K562 (cell line): ENCODE measurements at regions not wholly inside any gene's neighbourhood (a gene's known extent, or its start where the extent isn't known, plus 50 kb on each side); places are given as distances from the start of the nearest gene placed in this dataset.

Source experiments
- ATAC-seq: fragments of 200-7000 bp; cut with Tn5 transposase; 3 replicates; pipeline ENCODE4 v1.9.1; 2020; ENCODE audit warnings: moderate library complexity
- BruUV-seq: library from RNA; stranded (reverse); fragments of 400-500 nt; replicated peaks from 2 replicates; lab custom pipeline; 2021; lab: Mats Ljungman, UMichigan
- CTCF ChIA-PET: fragments of 300-600 bp; formaldehyde crosslinking; extraction: SDS; loops from one replicate; lab custom pipeline; 2021; ENCODE audit warnings: low intra/inter-chr PET ratio; lab: Yijun Ruan, JAX
- POLR2A ChIA-PET: fragments of 300-600, 350-650 bp; sonication (Branson Sonifier 250); formaldehyde crosslinking; extraction: SDS; loops from one replicate; lab custom pipeline; 2021; ENCODE audit warnings: antibody characterized with exemption, inconsistent platforms; lab: Yijun Ruan, JAX
- DNase-seq, 4 experiments: peaks; one replicate each; pipeline versions ENCODE4 v3.0.0 to v3.0.0-alpha.2; 2011 to 2018; ENCODE audit warnings: low spot score in 3 of 4, mixed read lengths in 3 of 4; ENCODE audit errors: extremely low read depth in 1 of 4
- FAIRE-seq: peaks from 2 replicates; lab custom pipeline; 2011; peaks lifted over from hg19 to GRCh38; lab: Jason Lieb, UNC
- H2AFZ ChIP-seq: 2 replicates; pipeline ENCODE4 v1.6.0; 2011; ENCODE audit warnings: low read depth, low read length, control low read depth, inconsistent platforms
- H3K27ac ChIP-seq: fragments of 200-600 bp; 3 replicates; pipeline ENCODE4 v1.8.0; 2011; ENCODE audit warnings: low read depth, mild to moderate bottlenecking, control low read depth, inconsistent platforms, low read length, moderate library complexity, mixed read lengths; ENCODE audit errors: extremely low read depth
- H3K27me3 ChIP-seq, 2 experiments: fragments of 300-600 bp in 1 of 2; 2 replicates in 1 of 2; 3 replicates in 1 of 2; pipeline versions ENCODE4 v1.6.0 to v1.8.0; 2011; ENCODE audit warnings: inconsistent platforms in 2 of 2, low read length in 2 of 2, mild to moderate bottlenecking in 1 of 2, mixed read lengths in 1 of 2, moderate library complexity in 1 of 2; ENCODE audit not compliant: control insufficient read depth in 2 of 2, insufficient read depth in 2 of 2
- H3K36me3 ChIP-seq: fragments of 300-600 bp; 3 replicates; pipeline ENCODE4 v1.8.0; 2011; ENCODE audit warnings: mild to moderate bottlenecking, low read length, inconsistent platforms; ENCODE audit not compliant: control insufficient read depth, insufficient read depth
- H3K4me1 ChIP-seq, 2 experiments: fragments of 200-600 bp in 1 of 2; replicated peaks in 1 of 2; 2 replicates in 1 of 2; 3 replicates in 1 of 2; pipeline versions ENCODE4 v1.5.1 to v1.8.0; 2011; ENCODE audit warnings: inconsistent platforms in 2 of 2, low read length in 2 of 2, mild to moderate bottlenecking in 1 of 2, mixed read lengths in 1 of 2, moderate library complexity in 1 of 2; ENCODE audit not compliant: control insufficient read depth in 2 of 2, insufficient read depth in 2 of 2
- H3K4me2 ChIP-seq: 2 replicates; pipeline ENCODE4 v1.6.1; 2011; ENCODE audit warnings: low read length, control low read depth, inconsistent platforms, mixed read lengths; ENCODE audit not compliant: insufficient read depth
- H3K4me3 ChIP-seq: fragments of 200-600 bp; sonication (generic), shearing (Covaris generic); 2 replicates; pipeline ENCODE4 v1.5.1; 2016; ENCODE audit warnings: control low read depth, inconsistent platforms
- H3K79me2 ChIP-seq: fragments of 200-600 bp; 3 replicates; pipeline ENCODE4 v1.8.0; 2011; ENCODE audit warnings: low read length, inconsistent platforms; ENCODE audit not compliant: control insufficient read depth, insufficient read depth
- H3K9ac ChIP-seq, 2 experiments: 2 replicates each; pipeline versions ENCODE4 v1.6.0 to v1.6.1; 2011; ENCODE audit warnings: low read depth in 2 of 2, low read length in 2 of 2, control low read depth in 1 of 2, inconsistent platforms in 1 of 2, mild to moderate bottlenecking in 1 of 2, mixed read lengths in 1 of 2; ENCODE audit not compliant: insufficient read depth in 1 of 2
- H3K9me1 ChIP-seq: one replicate; pipeline ENCODE4 v1.6.0; 2011; ENCODE audit warnings: inconsistent platforms, mild to moderate bottlenecking, low read length, moderate library complexity; ENCODE audit not compliant: control insufficient read depth, insufficient read depth
- H3K9me3 ChIP-seq: replicated peaks from 2 replicates; pipeline ENCODE4 v1.5.1; 2011; ENCODE audit warnings: low read depth, low read length, inconsistent platforms; ENCODE audit not compliant: control insufficient read depth, insufficient read depth
- H4K20me1 ChIP-seq: replicated peaks from 2 replicates; pipeline ENCODE4 v1.6.1; 2011; ENCODE audit warnings: low read length, inconsistent platforms, mixed read lengths; ENCODE audit not compliant: control insufficient read depth, insufficient read depth
- HIVEP1 ChIP-seq: fragments of 250-450 bp; sonication (Bioruptor Pico); IDR thresholded peaks from 2 replicates; pipeline ENCODE4 v1.4.0; 2020; ENCODE audit warnings: mild to moderate bottlenecking
- HMGXB4 ChIP-seq: sonication (generic); formaldehyde crosslinking; IDR thresholded peaks from 2 replicates; pipeline ENCODE4 v1.8.1; 2023; ENCODE audit warnings: mild to moderate bottlenecking, missing genetic modification reagents
- HNRNPL ChIP-seq: fragments of 200-400 bp; formaldehyde crosslinking; IDR thresholded peaks from 2 replicates; pipeline ENCODE4 v1.6.1; 2017; ENCODE audit warnings: low read depth, mild to moderate bottlenecking, low read length
- JUND ChIP-seq, 2 experiments: IDR thresholded peaks; 2 replicates in 1 of 2; 3 replicates in 1 of 2; pipeline ENCODE4 v1.6.1; 2011; ENCODE audit warnings: borderline replicate concordance in 2 of 2, low read depth in 2 of 2, low read length in 2 of 2, improper control_type of control experiment in 1 of 2, missing biosample characterization in 1 of 2, missing genetic modification characterization in 1 of 2, missing genetic modification reagents in 1 of 2
- MAFG ChIP-seq: fragments of 450-650 bp; conservative IDR thresholded peaks from 2 replicates; pipeline ENCODE4 v1.6.1; 2016; ENCODE audit warnings: missing genetic modification characterization, missing compliant biosample characterization
- MTA3 ChIP-seq: fragments of 450-650 bp; formaldehyde crosslinking; IDR thresholded peaks from 2 replicates; pipeline ENCODE4 v1.6.1; 2017; ENCODE audit warnings: mild to moderate bottlenecking, borderline replicate concordance
- NFE2L1 ChIP-seq: fragments of 450-650 bp; IDR thresholded peaks from 2 replicates; pipeline ENCODE4 v1.6.1; 2016; ENCODE audit warnings: missing genetic modification characterization, low read depth, mild to moderate bottlenecking, missing compliant biosample characterization, moderate library complexity, borderline replicate concordance
- PHTF2 ChIP-seq: fragments of 250-450 bp; sonication (Bioruptor Pico); IDR thresholded peaks from 2 replicates; pipeline ENCODE4 v1.5.0; 2021; ENCODE audit warnings: mild to moderate bottlenecking
- PURB ChIP-seq: sonication (generic); formaldehyde crosslinking; IDR thresholded peaks from 2 replicates; pipeline ENCODE4 v1.9.0; 2021; ENCODE audit warnings: low read depth, mild to moderate bottlenecking, missing genetic modification reagents
- RBFOX2 ChIP-seq: fragments of 200-400 bp; formaldehyde crosslinking; IDR thresholded peaks from 2 replicates; pipeline ENCODE4 v1.6.1; 2017; ENCODE audit warnings: low read depth, mild to moderate bottlenecking, low read length, moderate library complexity
- RNF2 ChIP-seq: sonication (generic); IDR thresholded peaks from 2 replicates; pipeline ENCODE4 v1.6.1; 2016
- SIX5 ChIP-seq, 2 experiments: IDR thresholded peaks; 2 replicates each; pipeline ENCODE4 v1.6.1; 2011; ENCODE audit warnings: low read length in 2 of 2, borderline replicate concordance in 1 of 2, low read depth in 1 of 2, mild to moderate bottlenecking in 1 of 2, moderate library complexity in 1 of 2; ENCODE audit not compliant: insufficient read depth in 1 of 2
- SMARCA4 ChIP-seq: fragments of 450-650 bp; IDR thresholded peaks from 2 replicates; pipeline ENCODE4 v1.6.1; 2016
- SRSF3 ChIP-seq: fragments of 200-400 bp; formaldehyde crosslinking; IDR thresholded peaks from 2 replicates; pipeline ENCODE4 v1.6.1; 2016; ENCODE audit warnings: mild to moderate bottlenecking, low read length, moderate library complexity; ENCODE audit not compliant: insufficient read depth
- SRSF9 ChIP-seq: fragments of 200-400 bp; formaldehyde crosslinking; IDR thresholded peaks from 2 replicates; pipeline ENCODE4 v1.6.1; 2017; ENCODE audit warnings: low read depth, low read length, borderline replicate concordance
- STAT5B ChIP-seq: fragments of 250-450 bp; sonication (Bioruptor Pico); IDR thresholded peaks from 2 replicates; pipeline ENCODE4 v1.8.0; 2021; ENCODE audit warnings: mild to moderate bottlenecking, inconsistent platforms
- ZBTB34 ChIP-seq: fragments of 250-450 bp; sonication (Bioruptor Pico); IDR thresholded peaks from 2 replicates; pipeline ENCODE4 v1.8.0; 2021; ENCODE audit warnings: mild to moderate bottlenecking, moderate library complexity
- ZNF224 ChIP-seq: sonication (generic); formaldehyde crosslinking; IDR thresholded peaks from 2 replicates; pipeline ENCODE4 v1.8.0; 2022; ENCODE audit warnings: mild to moderate bottlenecking, missing genetic modification reagents
- ZNF507 ChIP-seq: conservative IDR thresholded peaks from 2 replicates; pipeline ENCODE4 v1.6.1; 2017; ENCODE audit warnings: missing genetic modification characterization, missing compliant biosample characterization
- ZNF589 ChIP-seq: fragments of 200-800 bp; sonication (Bioruptor generic); IDR thresholded peaks from 2 replicates; pipeline ENCODE4 v1.6.1; 2016; ENCODE audit warnings: low read depth, missing genetic modification characterization, missing compliant biosample characterization
- ZNF830 ChIP-seq: fragments of 250-450 bp; sonication (Bioruptor Pico); IDR thresholded peaks from 2 replicates; pipeline ENCODE4 v1.5.0; 2021; ENCODE audit warnings: mild to moderate bottlenecking
- WGBS: fragments of 100-300 bp; shearing (Covaris generic); methylation state at CpG from one replicate; pipeline ENCODE4 v1.1.6; 2016; ENCODE audit warnings: low coverage, mixed read lengths; ENCODE audit not compliant: insufficient coverage; ENCODE audit errors: missing lambda C conversion rate; 5-methylcytosine and 5-hydroxymethylcytosine counted together
- in situ Hi-C: fragments of 300-500 bp; cut with MboI; formaldehyde crosslinking; loops from 4 replicates; pipeline ENCODE4 v1.15.0; 2018; ENCODE audit warnings: inconsistent platforms, mixed read lengths
- intact Hi-C: fragments of 100-400 bp; cut with micrococcal nuclease; formaldehyde crosslinking; loops from 2 replicates; pipeline ENCODE4 v1.14.2; 2022

DNA sequence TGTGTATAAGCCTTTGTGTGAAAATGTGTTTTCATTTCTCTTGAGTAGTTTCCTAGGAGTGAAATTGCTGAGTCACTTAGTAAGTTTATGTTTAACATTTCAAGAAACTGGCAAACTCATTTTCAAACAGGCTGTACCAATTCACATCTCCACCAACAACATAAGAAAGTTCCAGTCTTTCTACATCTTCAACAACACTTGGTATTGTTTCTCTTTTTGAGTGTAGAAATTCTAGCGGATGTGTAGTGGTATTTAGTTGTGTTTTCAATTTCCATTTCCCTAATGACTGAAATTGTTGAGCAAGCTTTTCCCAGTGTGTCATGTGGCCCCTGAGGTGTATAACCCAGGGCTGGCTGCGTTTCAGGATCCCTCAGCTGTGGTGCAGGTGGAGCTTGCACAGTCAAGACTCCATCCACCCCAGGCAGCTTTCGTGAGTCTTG lies 258.5 kb downstream of the PDCD6IP start:
- no peaks in the 10 kb centered on the region for H3K79me2 ChIP-seq
- in situ Hi-C loops (no loop called here), intact Hi-C loops (no loop called here)
- H3K27me3 ChIP-seq: no peaks in the 10 kb centered on the region
- ATAC-seq (peak; percentile 76), FAIRE-seq (peak; percentile 73), DNase-seq (peak in 2 of 4 experiments; percentile 18 to 22)
- 23% methylated on average over 3 of the region's 3 CpGs for WGBS
- H3K9me1 ChIP-seq: no peaks in the 10 kb centered on the region
- H2AFZ ChIP-seq: peak overlapping the region; percentile 92
- CTCF ChIA-PET: no interaction called here
- H3K9ac ChIP-seq: peak overlapping the region in 1 of 2 experiments; percentile 50; a peak in 2 of 4 replicates
- no peak overlapping the region for H3K4me3 ChIP-seq
- peaks cover 0 to 13% of the 10 kb centered on the region in 2 experiments; a peak in 3 of 5 replicates for H3K4me1 ChIP-seq
- peak overlapping the region; percentile 55 for H3K4me2 ChIP-seq
- no peaks in the 10 kb centered on the region for H4K20me1 ChIP-seq
- H3K9me3 ChIP-seq: no peaks in the 10 kb centered on the region
- H3K27ac ChIP-seq: peak overlapping the region; percentile 66
- no TSS peak for BruUV-seq
- no peaks in the 10 kb centered on the region for H3K36me3 ChIP-seq
- POLR2A ChIA-PET: interaction anchor here (0.6 to 1.3 kb wide), 3 partner anchors 11 to 68 kb away, joined by 3 to 4 read pairs (median 3); no protein-coding TSS in a partner anchor
- TF ChIP-seq MAFG (tag) (peak; percentile 100), SRSF3 (no peak), ZNF507 (no peak), RNF2 (no peak), NFE2L1 (tag) (peak; percentile 99), PHTF2 (CRISPR knock-in tag) (no peak), RBFOX2 (no peak), ZNF830 (CRISPR knock-in tag) (no peak), HMGXB4 (no peak), ZNF589 (CRISPR knock-in tag) (peak; percentile 36; the same call in 1 of the 2 replicates), HIVEP1 (CRISPR knock-in tag) (no peak), SMARCA4 (peak; percentile 74), HNRNPL (no peak), SRSF9 (no peak), JUND (IDR thresholded peaks at IDR 0.05; ENCODE audit: borderline replicate concordance, low read depth, low read length) (no peak), JUND (tag; IDR thresholded peaks at IDR 0.05; ENCODE audit: borderline replicate concordance, low read depth, low read length) (peak; percentile 7; the same call in 1 of the 3 replicates), ZNF224 (CRISPR knock-in tag) (no peak), SIX5 (IDR thresholded peaks at IDR 0.05; ENCODE audit: borderline replicate concordance in 1 of 2, insufficient read depth in 1 of 2, low read depth in 1 of 2, low read length in 2 of 2) (no peak), MTA3 (no peak), PURB (CRISPR knock-in tag) (no peak), ZBTB34 (CRISPR knock-in tag) (no peak), STAT5B (CRISPR knock-in tag) (no peak)
